ENCODE measurements at regions not wholly inside any gene's neighbourhood (a gene's known extent, or its start where the extent isn't known, plus 50 kb on each side); places are given as distances from the start of the nearest gene placed in this dataset.
"Not testable (repeated sequence)": the region's sequence is repeated elsewhere in the genome, so short reads cannot be mapped to it uniquely, and the experiment has no call there.

GRCh38 chr3:25895443-25895842 is 105.6 kb downstream of the OXSM start:
- no peak for DNase-seq (ENCODE audit: low read depth)

DNA sequence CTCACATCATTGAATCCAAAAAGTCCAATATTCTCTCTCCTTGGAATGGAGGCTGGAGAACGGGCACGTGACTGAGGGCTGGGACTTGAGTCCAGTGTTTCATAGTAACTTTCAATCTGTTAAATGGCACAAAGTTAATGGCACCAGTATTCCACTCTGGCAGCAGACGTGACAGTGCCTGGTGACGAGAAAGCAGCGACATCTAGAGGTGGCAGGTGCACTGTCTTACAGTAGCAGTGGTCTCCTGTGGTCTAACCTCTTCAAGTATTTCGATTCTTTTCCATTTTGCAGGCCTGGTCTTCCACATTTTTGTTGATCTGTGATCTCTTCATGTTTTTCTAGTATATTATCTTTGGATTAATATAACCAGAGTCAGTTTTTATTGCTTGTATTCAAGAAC is 107.1 kb downstream of the OXSM start:
- DNase-seq (ENCODE audit: low read depth): no peak

DNA sequence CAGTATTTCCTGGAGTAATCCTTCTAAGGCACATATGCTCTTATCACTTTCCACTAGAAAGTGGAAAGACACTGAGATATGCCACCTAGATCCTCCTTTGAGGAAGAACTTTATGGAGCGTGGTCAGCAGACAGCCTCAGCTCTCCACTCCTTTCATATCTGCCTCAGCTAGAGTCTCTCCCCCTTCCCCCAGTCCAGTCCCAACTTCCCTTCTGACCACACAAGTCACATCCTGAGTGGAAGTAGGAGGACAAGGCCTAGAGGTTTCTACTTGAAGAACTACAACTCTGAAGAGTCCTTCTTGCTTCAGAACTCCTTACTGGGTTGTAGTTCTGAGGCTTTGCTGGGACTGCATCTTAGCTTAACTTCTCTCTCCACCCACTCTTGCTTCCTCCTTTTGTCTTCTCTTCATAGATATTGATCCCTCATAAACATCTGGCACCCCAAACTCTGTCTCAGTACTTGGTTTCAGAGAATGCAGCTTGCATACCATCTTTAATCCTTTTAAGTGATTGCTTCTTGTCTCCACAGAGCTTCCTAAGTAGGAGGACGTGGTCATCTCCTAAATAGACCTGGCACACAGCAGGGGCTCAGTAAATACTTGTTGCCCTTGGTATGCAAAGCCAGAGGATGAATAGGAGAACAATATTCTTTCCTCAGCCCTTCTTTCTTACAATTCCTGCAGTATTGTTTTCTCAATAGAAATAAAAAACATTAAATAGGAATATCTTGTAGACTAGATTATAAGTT is 109.6 kb downstream of the OXSM start:
- no peak for DNase-seq (ENCODE audit: low read depth)

DNA sequence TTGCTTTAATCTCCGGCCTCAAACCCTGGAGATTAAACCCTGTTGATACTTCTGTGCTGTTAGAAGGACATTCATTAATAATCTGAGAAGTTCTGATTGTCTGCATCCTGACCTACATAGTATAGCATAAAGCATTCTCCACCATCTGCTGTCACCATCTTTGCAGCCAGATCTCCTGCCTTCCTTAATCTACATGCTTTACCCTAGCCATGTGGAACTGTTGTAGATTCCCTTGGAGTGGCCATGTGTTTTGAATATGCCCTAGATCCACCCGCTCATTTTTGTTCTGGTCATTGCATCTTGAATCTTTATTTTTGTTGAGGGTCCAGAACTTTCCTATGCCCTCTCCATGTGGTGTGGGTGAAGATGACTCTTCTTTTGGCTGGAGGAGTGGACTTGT is 110.3 kb downstream of the OXSM start:
- no peak for DNase-seq (ENCODE audit: low read depth)

- no peak for DNase-seq (ENCODE audit: low read depth)
These were observed 111.9 kb downstream of the OXSM start for GRCh38 chr3:25901796-25902195.

- DNase-seq (ENCODE audit: low read depth): no peak
These were observed 112.7 kb downstream of the OXSM start for GRCh38 chr3:25902586-25902985.

DNA sequence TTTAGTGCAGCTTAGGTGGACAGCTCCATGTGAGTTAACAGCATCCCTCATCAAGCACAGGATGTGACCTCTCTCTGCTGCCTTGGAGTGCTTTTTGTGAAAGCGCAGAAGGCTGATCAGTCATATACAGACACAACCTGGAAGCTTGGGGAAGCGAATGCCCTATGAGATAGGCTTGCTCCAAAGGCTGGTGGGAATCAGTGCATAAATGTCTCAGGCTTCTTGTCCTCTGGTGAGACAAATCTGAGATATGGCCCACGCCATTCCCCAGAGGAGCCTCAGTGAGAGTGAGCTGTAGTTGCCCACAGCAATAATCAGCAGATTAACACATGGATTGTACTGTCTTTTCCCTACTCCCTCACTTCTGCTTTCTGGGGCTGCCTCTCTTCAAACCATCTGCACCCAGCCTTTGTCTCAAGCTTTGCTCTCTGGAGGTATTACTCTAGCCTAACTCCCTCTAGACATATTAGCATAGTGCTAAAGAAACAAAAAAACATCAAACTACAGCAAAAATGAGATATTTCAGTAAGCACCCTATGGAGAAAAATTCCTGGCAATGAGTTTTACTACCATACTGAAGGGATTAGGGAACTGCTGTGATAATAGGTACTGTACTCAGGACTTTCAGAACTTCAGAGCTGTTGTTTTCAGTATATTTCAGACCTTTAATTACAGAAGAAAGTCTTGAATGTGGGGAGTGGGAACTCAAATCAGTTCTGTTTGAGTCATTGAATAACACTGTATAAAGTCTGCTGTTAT is 113.7 kb downstream of the OXSM start:
- no peak for DNase-seq (ENCODE audit: low read depth)

GRCh38 chr3:25904206-25904605 is 114.3 kb downstream of the OXSM start:
- DNase-seq (ENCODE audit: low read depth): no peak

DNA sequence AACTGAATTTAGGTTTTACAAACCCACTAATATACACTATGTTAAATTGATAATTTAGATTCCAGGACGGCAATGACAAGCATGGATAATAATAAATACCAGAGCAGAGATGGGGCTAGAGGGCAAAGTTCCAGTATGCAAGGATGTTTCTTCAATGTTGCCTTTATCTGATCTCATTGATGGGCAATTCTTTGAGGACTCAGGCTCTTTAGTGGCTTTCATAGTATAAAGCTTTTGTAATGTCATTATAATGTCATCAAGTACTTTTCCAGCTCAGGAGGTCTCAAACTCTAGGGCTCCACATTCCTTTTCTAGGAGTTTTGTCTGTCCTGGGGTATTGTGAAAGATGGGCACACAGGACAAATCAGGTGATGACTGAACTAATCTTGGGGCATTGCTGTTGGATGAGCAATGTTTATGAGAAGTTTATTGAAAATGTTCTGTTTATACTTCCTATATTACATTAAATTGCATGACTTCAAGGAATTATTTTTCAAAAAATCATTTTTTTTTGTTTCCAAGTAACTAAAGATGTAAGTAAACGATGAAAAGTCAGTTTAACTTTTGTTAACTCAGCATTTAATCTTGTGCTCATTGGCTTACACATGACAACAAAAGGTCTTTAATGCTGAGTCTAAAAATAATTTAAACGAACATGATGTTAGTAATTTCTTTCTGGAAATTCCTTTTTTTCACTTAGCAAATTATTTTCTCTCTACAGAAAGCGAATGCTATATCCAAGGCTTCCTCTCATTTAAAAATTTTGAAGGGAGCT is 116.4 kb downstream of the OXSM start:
- no peak for DNase-seq (ENCODE audit: low read depth)

- DNase-seq (ENCODE audit: low read depth): no peak
These were observed 117.2 kb downstream of the OXSM start for GRCh38 chr3:25907081-25907480.

DNA sequence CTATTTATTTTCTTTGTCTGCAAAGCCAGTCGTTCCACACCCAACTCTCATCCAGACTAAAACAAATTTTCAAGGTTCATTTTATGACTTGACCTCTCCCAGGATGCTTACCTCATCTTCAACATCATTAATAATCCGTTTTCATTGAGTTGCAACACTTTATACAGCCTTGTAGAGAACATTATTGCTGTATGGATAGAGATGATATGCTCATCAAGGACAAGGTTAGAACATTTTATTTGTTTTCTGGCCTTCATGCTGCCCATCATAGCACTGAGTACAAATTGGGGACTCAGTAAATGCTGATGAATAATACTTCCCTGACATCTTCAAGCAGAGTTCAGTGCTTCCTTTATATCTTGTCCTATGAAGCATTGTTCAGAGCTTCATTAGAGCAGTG is 120.2 kb downstream of the OXSM start:
- DNase-seq (ENCODE audit: low read depth): no peak

GRCh38 chr3:25910997-25911396 is 121.1 kb downstream of the OXSM start:
- no peak for DNase-seq (ENCODE audit: low read depth)

DNA sequence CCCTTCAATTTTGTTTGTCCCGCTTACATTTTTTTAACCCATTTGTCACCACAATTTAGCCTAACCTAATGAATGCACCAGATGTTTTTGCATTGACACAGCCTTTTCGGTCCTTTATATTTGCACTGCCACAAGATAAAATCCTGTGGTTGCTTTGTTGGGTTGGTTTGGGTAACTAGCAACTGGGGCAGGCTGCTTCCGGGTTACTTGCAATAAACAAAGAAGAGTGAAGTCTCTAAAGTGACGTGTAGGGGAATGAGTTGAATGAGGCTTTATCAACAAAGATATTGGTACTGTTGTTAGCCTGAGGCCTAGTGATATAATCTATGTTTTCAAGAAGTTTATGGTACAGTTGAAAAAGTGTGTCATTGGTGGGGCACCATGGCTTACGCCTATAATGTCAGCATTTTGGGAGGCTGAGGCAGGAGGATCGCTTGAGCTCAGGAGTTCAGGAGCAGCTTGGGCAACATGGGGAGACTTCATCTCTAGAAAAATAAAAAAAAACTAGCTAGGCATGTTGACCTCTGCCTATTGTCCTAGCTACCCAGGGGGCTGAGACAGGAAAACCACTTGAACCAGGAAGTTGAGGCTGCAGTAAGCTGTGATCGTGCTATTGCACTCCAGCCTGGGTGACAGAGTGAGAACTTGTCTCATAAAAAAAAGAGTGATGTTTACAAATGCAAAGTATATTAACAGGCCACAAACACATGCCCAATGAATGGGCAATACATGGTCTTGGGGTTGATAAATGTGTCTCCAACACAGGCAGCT is 121.8 kb downstream of the OXSM start:
- DNase-seq (ENCODE audit: low read depth): no peak

DNA sequence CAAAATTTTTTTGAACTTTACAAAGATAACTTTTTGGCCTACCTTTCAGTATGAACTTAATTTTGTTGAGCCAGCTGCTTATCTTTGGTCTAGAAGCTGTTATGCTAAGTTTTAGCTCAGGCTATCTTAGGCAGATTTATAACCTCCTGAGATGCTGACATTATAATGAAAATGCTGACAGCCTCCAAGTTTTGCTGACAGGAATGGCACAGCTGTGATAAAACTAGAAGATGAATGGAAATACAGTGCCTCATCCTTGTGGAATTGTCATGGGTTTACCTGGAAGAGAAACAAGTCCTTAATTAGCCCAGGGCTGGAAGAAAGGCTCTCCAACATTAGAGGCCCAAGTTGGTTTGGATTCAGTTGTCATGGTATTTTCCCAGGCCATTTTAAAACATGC is 123.3 kb downstream of the OXSM start:
- DNase-seq (ENCODE audit: low read depth): no peak

DNA sequence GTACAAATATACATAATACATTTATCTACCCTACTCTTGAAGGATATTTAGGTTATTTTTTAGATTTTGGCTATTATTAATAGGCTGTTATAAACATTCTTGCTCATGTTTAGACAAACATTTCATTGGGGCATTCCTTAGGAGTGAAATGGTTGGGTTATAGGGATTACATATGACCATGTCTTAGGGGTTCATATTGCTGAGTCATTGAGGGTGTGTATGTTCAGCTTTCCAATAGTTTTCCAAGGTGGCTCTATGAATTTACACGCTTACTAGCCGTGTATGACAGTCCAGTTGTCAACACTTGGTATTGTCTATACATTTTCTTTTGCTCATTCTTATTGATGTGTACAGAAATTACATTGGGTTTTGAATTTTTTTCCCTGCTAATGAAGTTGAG is 125.8 kb downstream of the OXSM start:
- DNase-seq (ENCODE audit: low read depth): no peak

GRCh38 chr3:25916321-25916720 is 126.4 kb downstream of the OXSM start:
- DNase-seq (ENCODE audit: low read depth): no peak

DNA sequence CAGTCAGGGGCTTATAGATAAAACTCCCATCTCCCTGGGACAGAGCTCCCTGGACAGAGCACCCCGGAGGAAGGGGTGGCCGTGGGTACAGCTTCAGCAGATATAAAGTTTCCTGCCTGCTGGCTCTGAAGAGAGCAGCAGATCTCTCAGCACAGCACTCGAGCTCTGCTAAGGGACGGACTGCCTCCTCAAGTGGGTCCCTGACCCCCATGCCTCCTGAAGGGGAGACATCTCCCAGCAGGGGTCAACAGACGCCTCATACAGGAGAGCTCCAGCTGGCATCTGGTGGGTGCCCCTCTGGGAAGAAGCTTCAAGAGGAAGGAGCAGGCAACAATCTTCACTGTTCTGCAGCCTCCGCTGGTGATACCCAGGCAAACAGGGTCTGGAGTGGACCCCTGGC is 142.1 kb downstream of the OXSM start:
- DNase-seq (ENCODE audit: low read depth): not testable (repeated sequence)

GRCh38 chr3:25938566-25939325 is 148.9 kb downstream of the OXSM start:
- DNase-seq (ENCODE audit: low read depth): no peak

- DNase-seq (ENCODE audit: low read depth): no peak
These were observed 151.0 kb downstream of the OXSM start for GRCh38 chr3:25940935-25941334.

DNA sequence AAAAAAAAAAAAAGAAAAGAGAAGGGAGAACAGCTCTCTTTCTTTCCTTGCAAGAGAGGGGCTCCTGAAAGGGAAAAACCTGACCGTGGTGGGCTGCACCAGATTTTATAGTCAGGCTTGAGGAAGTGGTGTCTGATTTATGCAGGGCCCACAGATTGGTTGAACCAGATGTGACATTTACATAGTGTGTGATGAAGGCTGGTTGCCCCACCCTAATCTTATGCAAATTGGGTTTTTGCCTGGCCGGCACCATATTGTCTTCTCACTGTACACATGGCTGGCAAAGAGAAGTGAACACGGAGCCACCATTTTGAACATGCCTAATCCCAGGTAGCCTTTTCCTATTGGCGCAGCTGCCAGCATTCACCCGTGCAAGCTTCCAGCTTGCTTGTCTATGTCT is 154.4 kb downstream of the OXSM start:
- DNase-seq (ENCODE audit: low read depth): no peak

DNA sequence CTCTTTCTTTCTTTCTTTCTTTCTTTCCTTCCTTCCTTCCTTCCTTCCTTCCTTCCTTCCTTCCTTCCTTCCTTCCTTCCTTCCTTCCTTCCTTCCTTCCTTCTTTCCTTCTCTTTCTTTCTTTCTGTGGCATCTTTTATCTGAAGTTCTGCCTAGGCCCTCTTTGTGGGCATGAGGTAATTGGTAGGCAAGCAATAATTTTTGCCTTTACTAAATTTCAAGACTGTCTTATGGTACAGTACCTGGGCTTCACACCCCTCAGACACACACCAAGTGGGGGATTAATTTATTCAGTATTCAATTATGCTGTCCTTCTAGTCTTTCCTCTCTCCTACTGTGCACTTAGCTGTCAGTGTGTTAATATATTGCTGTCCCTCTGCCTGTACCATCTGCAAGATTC is 155.5 kb downstream of the OXSM start:
- no peak for DNase-seq (ENCODE audit: low read depth)
